ENCODE measurements at regions not wholly inside any gene's neighbourhood (a gene's known extent, or its start where the extent isn't known, plus 50 kb on each side); places are given as distances from the start of the nearest gene placed in this dataset.

DNA sequence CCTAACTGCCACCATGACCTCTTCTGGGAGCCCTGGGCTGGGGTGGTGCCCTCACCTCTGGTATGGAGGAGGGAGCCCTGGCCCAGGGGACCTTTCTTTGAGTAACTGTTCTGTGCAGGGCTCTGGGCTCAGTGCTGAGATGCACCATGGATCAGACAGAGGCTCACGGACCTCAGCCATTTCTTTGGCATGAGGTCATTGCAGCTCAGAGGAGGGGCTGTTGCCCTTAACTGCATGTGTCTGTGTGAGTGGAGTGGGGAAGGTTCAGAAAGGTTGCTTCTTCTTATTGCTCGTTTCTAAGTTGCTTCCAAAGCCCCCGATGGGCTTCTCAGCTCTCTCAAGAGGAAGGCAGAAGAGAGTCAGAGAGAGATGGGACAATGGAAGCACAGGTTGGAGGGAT is 233.9 kb downstream of the RPS24 start:
- no peak overlapping the region for H3K4me3 ChIP-seq (ENCODE audit: low read depth, low read length)
- no peak for TF ChIP-seq CTCF (IDR thresholded peaks at IDR 0.05; ENCODE audit: low read depth, low read length)

GRCh38 chr10:78269060-78269459 is 235.4 kb downstream of the RPS24 start:
- no peak for TF ChIP-seq CTCF (IDR thresholded peaks at IDR 0.05; ENCODE audit: low read depth, low read length)
- no peak overlapping the region for H3K4me3 ChIP-seq (ENCODE audit: low read depth, low read length)

DNA sequence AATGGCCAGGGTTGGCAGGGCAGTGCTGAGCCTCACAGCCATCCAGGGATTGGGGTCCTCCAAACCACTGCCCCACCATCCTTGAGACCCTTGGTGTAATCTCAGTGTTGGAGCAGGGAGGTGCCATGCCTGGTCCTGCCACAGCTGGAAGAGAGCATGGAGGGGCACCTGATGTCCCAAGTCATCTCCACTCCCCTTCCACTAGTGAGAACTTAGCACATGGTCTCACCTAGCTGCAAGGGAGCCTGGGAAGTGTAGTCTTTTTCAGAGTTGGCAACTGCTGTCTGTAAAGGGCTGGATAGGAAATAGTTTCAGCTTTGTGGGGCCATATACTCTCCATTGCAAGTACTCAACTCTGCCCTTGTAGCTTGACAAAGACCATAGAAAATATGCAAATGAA is 238.7 kb downstream of the RPS24 start:
- TF ChIP-seq CTCF (IDR thresholded peaks at IDR 0.05; ENCODE audit: low read depth, low read length), result no peak
- H3K4me3 ChIP-seq (ENCODE audit: low read depth, low read length), result no peak overlapping the region

DNA sequence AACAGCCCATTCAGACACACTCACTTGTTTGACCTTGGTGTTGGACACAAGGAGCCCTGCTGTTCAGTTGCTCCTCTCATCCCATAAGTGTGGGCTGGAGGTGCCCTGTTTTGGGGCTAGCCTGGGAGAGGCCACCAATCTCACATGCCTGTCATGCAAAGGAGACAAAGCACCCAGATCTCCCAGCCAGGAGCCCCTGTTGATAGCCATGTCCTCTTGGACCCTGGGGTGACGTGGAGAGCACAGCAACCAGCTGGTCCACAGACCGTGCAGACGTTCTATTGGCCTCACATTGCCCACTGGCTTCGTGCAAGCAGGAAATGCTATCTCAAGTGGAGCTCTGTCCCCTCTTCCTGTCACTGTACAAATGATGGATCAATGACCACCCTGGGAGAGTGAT is 240.8 kb downstream of the RPS24 start:
- H3K4me3 ChIP-seq (ENCODE audit: low read depth, low read length), result no peak overlapping the region
- TF ChIP-seq CTCF (IDR thresholded peaks at IDR 0.05; ENCODE audit: low read depth, low read length), result no peak

GRCh38 chr10:78276139-78276538 is 242.5 kb downstream of the RPS24 start:
- TF ChIP-seq CTCF (IDR thresholded peaks at IDR 0.05; ENCODE audit: low read depth, low read length), result no peak
- no peak overlapping the region for H3K4me3 ChIP-seq (ENCODE audit: low read depth, low read length)

DNA sequence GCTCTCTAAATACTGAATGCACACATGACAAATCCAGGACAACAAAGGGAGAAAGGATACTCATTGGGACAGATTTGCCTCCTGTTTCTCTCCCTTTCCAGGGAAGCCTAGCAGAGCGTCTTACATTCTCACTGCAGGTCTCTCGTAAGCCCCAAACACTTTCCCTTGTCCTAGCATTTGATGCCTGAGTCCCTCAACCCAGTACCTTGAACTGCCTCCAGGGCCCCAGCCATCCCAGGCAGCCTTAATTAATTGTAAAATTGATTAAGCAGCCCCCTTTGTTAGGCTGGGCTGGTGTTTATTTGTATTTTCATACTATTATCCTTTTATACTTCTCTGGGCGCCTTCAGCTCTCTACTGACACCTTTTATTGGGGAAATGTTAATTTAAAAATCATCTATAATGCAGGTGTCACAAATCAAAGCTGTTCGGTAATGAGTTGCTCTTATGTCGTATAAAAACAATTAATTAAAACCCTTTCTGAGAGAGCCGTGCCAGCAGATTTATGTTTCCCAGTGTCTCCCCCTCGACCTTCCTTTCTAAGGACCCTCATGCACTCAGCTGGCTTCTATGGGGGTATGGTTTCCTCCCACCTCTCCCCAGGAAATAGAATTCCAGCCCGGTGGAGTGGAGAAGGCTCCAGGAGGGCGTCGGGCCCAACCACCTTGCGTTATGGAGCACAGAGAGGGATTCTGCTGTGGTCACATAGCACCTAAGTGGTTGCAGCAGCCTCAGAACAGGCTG is 243.8 kb downstream of the RPS24 start:
- H3K4me3 ChIP-seq (ENCODE audit: low read depth, low read length), result no peak overlapping the region
- no peak for TF ChIP-seq CTCF (IDR thresholded peaks at IDR 0.05; ENCODE audit: low read depth, low read length)

- no peak overlapping the region for H3K4me3 ChIP-seq (ENCODE audit: low read depth, low read length)
- no peak for TF ChIP-seq CTCF (IDR thresholded peaks at IDR 0.05; ENCODE audit: low read depth, low read length)
Observed at GRCh38 chr10:78278058-78278404, 244.4 kb downstream of the RPS24 start.
